GM21717 (cell line): ENCODE measurements at regions not wholly inside any gene's neighbourhood (a gene's known extent, or its start where the extent isn't known, plus 50 kb on each side); places are given as distances from the start of the nearest gene placed in this dataset.
"Not testable (repeated sequence)": the region's sequence is repeated elsewhere in the genome, so short reads cannot be mapped to it uniquely, and the experiment has no call there.

Source experiments
- ATAC-seq: cut with Tn5 transposase; IDR thresholded peaks from one replicate; pipeline ENCODE4 v1.9.1; 2021; ENCODE audit warnings: mild to moderate bottlenecking, moderate library complexity; ENCODE audit not compliant: unreplicated experiment

GRCh38 chr14:48643241-48643640 is 942.9 kb downstream of the RPS29 start:
- no peak for ATAC-seq

GRCh38 chr14:48628870-48629269 is 953.5 kb upstream of the MDGA2 start:
- no peak for ATAC-seq

GRCh38 chr14:48622980-48623379 is 947.6 kb upstream of the MDGA2 start:
- ATAC-seq, result no peak

GRCh38 chr14:48618057-48618456 is 942.7 kb upstream of the MDGA2 start:
- ATAC-seq, result no peak

- ATAC-seq, result no peak
These were observed 941.5 kb upstream of the MDGA2 start for GRCh38 chr14:48616931-48617330.

- no peak for ATAC-seq
These were observed 940.2 kb upstream of the MDGA2 start for GRCh38 chr14:48615618-48616017.

GRCh38 chr14:48614003-48614402 is 938.6 kb upstream of the MDGA2 start:
- no peak for ATAC-seq

GRCh38 chr14:48606960-48607359 is 931.6 kb upstream of the MDGA2 start:
- ATAC-seq, result not testable (repeated sequence)

- no peak for ATAC-seq
These were observed 923.1 kb upstream of the MDGA2 start for GRCh38 chr14:48598458-48598857.

GRCh38 chr14:48586099-48586498 is 910.7 kb upstream of the MDGA2 start:
- no peak for ATAC-seq

- ATAC-seq, result peak; percentile 58
These were observed 908.6 kb upstream of the MDGA2 start for GRCh38 chr14:48584031-48584430.

GRCh38 chr14:48582938-48583337 is 907.5 kb upstream of the MDGA2 start:
- no peak for ATAC-seq

- ATAC-seq, result no peak
These were observed 905.3 kb upstream of the MDGA2 start for GRCh38 chr14:48580692-48581091.

- ATAC-seq, result no peak
These were observed 900.4 kb upstream of the MDGA2 start for GRCh38 chr14:48575772-48576171.

GRCh38 chr14:48568688-48569087 is 893.3 kb upstream of the MDGA2 start:
- no peak for ATAC-seq

GRCh38 chr14:48568252-48568651 is 892.8 kb upstream of the MDGA2 start:
- no peak for ATAC-seq

- ATAC-seq, result no peak
These were observed 888.1 kb upstream of the MDGA2 start for GRCh38 chr14:48563489-48563888.

GRCh38 chr14:48561438-48561837 is 886.0 kb upstream of the MDGA2 start:
- ATAC-seq, result not testable (repeated sequence)

GRCh38 chr14:48560421-48560820 is 885.0 kb upstream of the MDGA2 start:
- no peak for ATAC-seq

- no peak for ATAC-seq
These were observed 878.0 kb upstream of the MDGA2 start for GRCh38 chr14:48553443-48553842.

GRCh38 chr14:48546996-48547395 is 871.6 kb upstream of the MDGA2 start:
- no peak for ATAC-seq

- no peak for ATAC-seq
These were observed 862.2 kb upstream of the MDGA2 start for GRCh38 chr14:48537600-48537999.

GRCh38 chr14:48536318-48536717 is 860.9 kb upstream of the MDGA2 start:
- ATAC-seq, result no peak

GRCh38 chr14:48527832-48528231 is 852.4 kb upstream of the MDGA2 start:
- no peak for ATAC-seq
